Esophagus squamous epithelium (tissue), 4 donors: ENCODE measurements at regions not wholly inside any gene's neighbourhood (a gene's known extent, or its start where the extent isn't known, plus 50 kb on each side); places are given as distances from the start of the nearest gene placed in this dataset.

Experiments
- CTCF ChIP-seq, 6 experiments: fragments of 450-650 bp in 4 of 6; fragments of 200-600 bp in 2 of 6; sonication (generic) in 2 of 6; IDR thresholded peaks; one replicate each; pipeline ENCODE4 v1.5.1; 2016 to 2019; ENCODE audit warnings: antibody characterized with exemption in 6 of 6, mild to moderate bottlenecking in 4 of 6, moderate library complexity in 4 of 6
- POLR2A ChIP-seq, 4 donors: fragments of 450-650 bp; IDR thresholded peaks; one replicate each; pipeline ENCODE4 v1.6.1; 2017; ENCODE audit warnings: antibody characterized with exemption in 4 of 4, mild to moderate bottlenecking in 4 of 4, moderate library complexity in 3 of 4

GRCh38 chr20:61120595-61121515 lies 131.2 kb upstream of the CDH4 start:
- peak in 5 of 6 experiments; percentile 27 to 59 (median 35) for TF ChIP-seq CTCF (IDR thresholded peaks at IDR 0.05)
- no peak for TF ChIP-seq POLR2A (IDR thresholded peaks at IDR 0.05)
